Activated CD8-positive, alpha-beta memory T cell treated with anti-CD3 and anti-CD28 coated beads for 4 hours (primary cell): ENCODE measurements at regions not wholly inside any gene's neighbourhood (a gene's known extent, or its start where the extent isn't known, plus 50 kb on each side); places are given as distances from the start of the nearest gene placed in this dataset.
"Not testable (repeated sequence)": the region's sequence is repeated elsewhere in the genome, so short reads cannot be mapped to it uniquely, and the experiment has no call there.

Experiments used
- DNase-seq, 2 donors: peaks; one replicate each; pipeline ENCODE4 v3.0.0-alpha.2; 2020; ENCODE audit warnings: low read depth in 2 of 2

DNA sequence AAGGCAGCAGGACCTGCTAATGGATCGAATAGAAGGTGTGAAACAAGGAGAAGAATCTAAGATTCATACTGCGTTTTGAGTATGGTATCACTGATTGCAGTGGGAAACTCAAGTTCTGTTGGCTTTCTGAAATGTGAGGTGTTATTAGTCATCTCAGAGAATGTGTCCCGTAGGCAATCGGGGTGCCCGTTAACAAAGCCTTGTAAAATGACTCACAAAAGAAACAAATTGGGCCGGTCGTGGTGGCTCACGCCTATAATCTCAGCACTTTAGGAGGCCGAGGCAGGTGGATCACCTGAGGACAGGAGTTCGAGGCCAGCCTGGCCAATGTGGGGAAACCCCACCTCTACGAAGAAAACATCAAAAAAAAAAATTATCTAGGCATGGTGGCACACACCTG lies 118.2 kb upstream of the C7orf33 start:
- DNase-seq = no peak

- no peak for DNase-seq
Measured at GRCh38 chr7:148473703-148474480, 116.7 kb upstream of the C7orf33 start.

DNA sequence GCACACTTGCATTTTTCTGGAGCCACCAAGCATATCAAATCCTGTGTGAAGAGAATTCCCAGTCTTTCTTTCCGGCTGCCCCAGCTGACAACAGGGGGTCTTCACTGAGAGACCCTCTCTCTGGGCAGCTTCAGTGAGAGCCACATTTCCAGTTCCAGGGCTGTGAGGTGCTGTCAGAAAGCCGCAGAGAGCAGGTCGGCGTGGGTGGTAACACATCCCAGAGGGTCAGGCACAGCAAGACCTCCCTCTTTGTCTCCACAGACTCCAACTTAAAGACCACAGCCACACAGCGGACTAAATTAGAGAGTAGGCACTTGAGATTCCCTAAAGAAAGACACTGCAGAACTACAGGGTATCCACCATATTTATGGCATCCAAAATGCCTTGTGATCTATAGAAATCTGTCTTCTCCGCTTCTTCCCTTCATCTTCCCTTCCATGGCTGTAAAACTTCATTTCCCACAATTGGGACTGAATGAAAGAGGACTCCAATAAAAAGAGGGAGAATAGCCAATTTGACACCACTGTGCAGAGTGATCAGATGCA lies 116.0 kb upstream of the C7orf33 start:
- DNase-seq = no peak

DNA sequence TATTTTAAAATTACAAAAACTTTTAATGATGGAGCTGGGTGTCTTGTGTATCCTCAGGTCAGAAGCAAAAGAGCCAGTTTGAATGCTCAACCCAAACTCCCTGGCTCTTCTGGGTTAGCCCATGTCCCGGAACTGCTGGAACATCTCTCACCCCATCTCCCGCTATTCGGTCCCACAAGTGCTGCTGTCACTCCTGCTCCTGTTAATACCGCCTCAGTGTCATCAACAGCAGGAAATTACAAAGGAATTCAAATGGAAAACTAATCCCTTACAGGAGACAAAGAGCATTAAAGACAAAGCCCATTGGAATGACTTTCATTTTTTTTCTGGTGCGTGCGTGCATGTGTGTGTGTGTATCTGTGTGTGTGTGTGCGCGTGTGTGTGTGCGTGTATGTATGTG lies 112.0 kb upstream of the C7orf33 start:
- no peak for DNase-seq

GRCh38 chr7:148480479-148481146 lies 110.0 kb upstream of the C7orf33 start:
- DNase-seq = no peak

- DNase-seq = no peak
Measured at GRCh38 chr7:148481147-148481526, 109.4 kb upstream of the C7orf33 start.

DNA sequence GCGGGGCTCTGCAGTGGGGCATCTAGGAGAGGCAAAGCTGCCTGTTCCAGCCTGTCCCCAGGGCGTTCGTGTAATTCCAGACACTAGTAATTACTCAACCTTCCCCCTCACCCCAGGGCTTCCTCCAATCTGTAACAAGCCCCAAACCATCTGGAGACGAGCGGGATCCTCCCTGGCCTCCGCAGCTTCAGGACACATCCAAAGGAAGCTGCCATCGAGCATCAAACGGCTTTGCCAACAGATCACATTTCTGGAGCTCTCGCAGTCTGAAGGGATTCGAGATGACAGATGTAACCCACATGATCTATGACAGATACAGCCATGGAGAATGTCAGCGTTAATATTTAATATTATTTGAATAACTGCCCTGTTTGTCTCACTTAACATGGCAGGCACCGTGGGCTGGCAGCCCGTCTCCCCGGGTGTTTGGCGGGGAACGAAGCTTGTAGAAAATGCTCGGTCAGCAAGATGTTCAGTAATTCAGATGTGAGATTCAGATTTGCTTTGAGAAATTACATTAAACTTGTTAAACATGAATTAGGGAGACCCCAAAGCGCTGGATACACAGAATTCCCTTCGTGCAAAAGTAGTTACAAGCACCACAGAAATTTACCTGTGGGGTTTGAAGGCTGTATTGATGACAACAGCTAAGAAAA lies 108.5 kb upstream of the C7orf33 start:
- no peak for DNase-seq

DNA sequence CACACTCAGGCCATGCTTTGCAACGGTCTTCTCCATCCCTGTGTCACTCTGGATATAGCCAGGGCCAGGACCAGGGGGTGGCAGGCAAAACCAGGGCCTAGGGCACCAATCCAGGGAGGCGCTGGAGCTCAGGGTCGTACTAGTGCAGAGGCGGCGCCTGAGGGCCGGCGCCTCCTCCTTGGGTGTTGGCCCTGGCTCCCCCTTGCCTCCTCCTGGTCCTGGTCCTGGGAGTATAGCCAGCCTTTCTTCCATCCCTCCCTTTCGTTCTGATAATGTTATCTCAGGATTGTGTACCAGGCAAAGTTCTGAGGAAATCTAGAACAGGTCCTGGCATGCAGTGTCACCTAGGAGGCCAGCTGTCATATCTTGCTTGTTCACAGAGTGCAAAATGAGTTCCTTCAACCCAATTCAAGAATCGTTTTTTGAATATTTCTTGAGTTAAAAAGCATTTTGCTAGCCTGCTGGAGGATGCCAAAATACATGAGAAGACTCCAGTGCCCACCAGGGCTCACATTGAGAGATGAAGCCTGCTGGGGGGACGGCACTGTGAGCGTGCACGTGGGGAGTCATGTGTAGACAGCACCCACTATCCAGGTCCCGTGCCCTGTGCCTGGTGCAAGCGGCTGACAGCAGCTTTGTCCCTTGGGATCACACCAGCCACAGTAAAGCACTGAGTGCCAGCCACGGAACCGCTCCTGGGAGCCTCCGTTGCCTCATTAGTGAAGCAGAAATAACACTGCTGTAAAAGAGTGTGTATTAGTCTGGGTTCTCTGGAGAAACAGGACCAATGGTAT lies 106.9 kb upstream of the C7orf33 start:
- no peak for DNase-seq

GRCh38 chr7:148484486-148484885 lies 106.1 kb upstream of the C7orf33 start:
- DNase-seq = no peak

DNA sequence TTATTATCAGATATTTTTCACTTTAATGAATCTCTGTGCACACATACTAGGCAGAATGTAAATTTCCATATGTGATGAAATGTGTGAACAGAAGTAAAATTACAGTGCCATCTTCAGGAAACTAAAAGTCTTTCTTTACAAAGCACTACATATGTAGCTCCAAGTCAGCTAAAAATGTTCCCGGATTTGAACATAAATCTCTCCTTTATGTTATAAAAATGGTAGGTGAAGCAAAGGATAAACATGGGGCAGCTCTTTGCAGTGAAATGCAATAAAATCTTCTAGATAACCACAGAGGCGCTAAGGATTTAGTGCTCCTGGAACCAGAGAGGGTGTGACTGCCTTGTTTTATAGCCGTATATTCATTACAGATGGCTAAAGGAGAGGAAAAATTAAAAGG lies 104.9 kb upstream of the C7orf33 start:
- no peak for DNase-seq

DNA sequence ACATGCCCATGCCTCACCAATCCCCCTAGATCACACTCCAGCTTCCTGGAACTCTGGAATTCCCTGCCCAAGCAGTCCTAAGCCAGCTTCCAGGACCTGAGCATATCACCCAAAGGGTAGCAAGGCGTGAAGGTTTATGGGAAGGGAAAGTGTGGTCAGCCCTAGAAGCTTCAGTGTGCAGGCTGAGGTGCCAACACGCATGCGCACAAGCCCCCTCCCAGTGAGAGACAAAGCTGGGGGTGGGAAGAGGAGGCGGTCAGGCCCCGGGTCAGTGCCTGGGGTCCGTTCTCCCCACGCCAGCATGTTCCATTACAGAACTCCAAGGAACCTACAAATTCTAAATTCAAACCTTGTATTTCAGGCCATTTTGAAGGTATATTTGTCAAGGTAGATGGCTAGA lies 103.6 kb upstream of the C7orf33 start:
- no peak for DNase-seq

- DNase-seq = no peak
Measured at GRCh38 chr7:148487912-148488311, 102.7 kb upstream of the C7orf33 start.

GRCh38 chr7:148489678-148490077 lies 100.9 kb upstream of the C7orf33 start:
- no peak for DNase-seq

DNA sequence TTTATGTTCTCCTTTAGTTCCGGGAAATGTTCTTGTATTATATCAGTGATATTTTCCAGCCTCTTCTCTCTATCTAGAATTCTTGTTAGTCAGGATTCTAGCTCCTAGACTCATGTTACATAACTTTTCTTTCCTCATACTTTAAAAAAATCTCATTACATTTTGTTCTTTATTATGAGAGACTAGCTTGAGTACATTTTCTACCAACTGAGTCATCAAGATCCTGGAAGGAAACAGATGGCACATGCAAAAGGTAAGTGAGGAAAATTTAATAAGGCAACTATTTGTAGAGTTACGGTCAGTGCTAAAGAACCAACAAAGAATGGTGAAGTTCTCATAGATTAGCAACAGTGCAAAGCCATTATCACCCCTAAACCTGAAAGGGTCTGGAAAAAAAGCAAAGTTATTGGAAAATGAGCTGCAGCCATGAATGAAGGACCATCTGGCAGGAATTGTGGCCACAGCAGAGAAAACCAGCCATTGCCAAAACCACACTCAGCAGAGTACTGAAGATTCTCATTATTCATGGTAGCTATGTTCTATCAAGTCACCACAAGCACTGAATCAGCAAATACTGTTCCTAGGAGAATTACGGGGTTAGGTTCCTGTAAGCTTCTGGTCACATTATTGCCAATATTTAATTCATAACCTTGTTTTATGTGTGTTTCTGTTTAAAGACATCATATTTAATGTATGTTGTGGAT lies 98.3 kb upstream of the C7orf33 start:
- no peak for DNase-seq

DNA sequence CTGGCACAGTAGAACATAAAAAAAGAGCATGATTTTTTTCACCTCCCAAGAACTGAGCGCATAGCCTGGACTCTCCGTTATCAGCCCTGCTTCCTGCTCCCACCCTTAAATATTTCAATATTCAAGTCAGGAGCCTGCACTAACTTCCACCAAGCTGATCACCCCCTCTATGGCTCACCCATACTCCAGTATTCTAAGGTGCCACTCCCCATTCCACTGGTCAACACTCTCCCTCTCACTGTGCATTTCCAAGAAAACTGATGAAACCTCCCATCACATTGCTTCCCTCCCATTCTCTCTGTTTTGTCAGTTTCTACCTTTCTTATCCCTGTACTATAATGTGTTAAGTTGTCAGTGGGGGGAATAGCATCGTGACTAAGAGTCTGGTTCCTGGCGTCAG lies 95.0 kb upstream of the C7orf33 start:
- DNase-seq = no peak

DNA sequence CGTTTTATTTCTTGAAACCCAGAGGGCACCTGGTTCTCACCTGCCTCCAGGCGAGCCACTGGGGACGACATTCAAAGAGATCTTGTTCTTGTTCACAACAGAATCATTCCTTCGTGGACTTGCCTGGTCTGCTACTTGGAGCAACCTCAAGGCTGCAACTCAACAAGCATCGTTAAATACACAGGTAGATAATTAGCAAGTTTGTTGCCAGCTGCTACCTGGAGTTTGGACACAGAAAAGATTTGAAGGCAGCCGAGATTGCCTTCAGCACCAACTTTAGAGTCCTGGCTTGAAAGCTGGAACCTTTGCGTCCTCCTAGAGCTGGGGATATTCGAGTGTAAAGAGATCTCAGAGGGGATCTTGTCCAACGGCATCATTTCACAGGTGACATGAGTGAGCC lies 89.6 kb upstream of the C7orf33 start:
- DNase-seq = no peak

DNA sequence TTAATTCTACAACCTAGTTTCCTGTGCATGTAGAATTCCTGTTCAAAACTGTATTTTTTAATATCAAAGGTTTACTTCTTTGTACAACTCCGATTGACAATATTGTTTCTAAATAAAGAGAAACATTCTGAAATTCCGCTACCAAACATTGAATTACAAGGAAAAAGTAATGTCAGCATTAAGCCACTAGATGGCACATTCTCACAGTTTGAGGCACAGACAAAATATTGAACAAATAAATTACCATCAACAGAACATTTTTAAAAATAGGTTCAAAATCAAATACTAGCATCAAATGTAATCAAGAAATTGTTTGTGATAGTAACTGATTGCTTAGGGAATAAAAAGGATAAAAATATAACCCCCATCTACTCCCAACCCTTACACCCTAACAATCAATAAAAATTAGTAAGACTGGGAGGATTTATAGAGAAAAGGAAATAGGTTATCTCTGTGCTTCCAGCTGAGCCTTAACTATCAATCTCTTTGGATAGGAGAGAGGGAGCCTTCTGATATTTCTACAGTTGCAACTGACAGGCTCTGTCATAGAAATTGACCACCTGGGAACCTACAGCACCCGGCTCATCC lies 86.6 kb upstream of the C7orf33 start:
- DNase-seq = no peak

- DNase-seq = no peak
Measured at GRCh38 chr7:148505645-148506375, 84.8 kb upstream of the C7orf33 start.

GRCh38 chr7:148507064-148507573 lies 83.4 kb upstream of the C7orf33 start:
- DNase-seq = not testable (repeated sequence)

DNA sequence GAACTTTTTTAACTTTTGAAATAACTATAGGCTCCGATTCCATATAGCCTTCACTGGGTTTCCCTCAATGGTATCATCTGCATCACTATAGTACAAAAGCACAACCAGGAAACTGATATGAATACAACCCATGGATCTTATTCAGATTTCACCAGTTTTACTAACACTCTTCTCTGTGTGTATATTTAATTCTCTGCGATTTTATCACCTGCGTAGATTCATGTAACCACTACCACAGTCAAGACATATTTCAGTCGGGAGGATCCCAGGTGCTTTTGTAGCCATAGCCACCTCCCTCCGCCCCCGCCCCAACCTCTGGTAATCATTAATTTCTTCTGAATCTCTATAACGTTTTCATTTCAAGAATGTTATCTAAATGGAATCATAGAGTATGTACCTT lies 82.8 kb upstream of the C7orf33 start:
- no peak for DNase-seq
